ENCODE measurements at regions not wholly inside any gene's neighbourhood (a gene's known extent, or its start where the extent isn't known, plus 50 kb on each side); places are given as distances from the start of the nearest gene placed in this dataset.

DNA sequence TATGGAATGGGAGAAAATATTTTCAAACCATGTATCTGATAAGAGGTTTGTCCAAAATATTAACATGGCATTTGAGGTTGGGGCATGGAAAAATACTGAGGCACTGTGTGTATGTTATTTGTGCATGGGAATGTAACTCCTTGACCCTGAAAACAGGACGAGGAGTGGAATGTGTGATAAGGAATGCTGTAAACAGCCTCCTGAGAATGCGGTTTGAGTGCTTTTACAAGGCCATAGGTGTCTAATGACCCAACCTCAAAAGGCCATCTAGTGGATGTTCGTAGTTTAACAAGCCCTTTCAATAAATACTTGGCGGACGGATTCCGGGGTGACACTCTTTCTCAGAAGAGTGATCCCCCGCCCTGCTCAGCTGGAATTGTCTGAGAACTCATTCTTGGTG, 162.9 kb upstream of the USP9X start:
- TF ChIP-seq POLR2A (IDR thresholded peaks at IDR 0.05; ENCODE audit: low read depth, low read length) (no peak), POLR2AphosphoS5 (IDR thresholded peaks at IDR 0.05; ENCODE audit: low read depth, low read length) (no peak), SPI1 (IDR thresholded peaks at IDR 0.05; ENCODE audit: low read depth, low read length) (no peak), TAF1 (IDR thresholded peaks at IDR 0.05; ENCODE audit: low read depth, low read length) (no peak), PAX5 (IDR thresholded peaks at IDR 0.05; ENCODE audit: insufficient read depth, low read length, severe bottlenecking) (no peak), POU2F2 (IDR thresholded peaks at IDR 0.05; ENCODE audit: low read depth, low read length) (no peak)
